ENCODE measurements at regions not wholly inside any gene's neighbourhood (a gene's known extent, or its start where the extent isn't known, plus 50 kb on each side); places are given as distances from the start of the nearest gene placed in this dataset.

DNA sequence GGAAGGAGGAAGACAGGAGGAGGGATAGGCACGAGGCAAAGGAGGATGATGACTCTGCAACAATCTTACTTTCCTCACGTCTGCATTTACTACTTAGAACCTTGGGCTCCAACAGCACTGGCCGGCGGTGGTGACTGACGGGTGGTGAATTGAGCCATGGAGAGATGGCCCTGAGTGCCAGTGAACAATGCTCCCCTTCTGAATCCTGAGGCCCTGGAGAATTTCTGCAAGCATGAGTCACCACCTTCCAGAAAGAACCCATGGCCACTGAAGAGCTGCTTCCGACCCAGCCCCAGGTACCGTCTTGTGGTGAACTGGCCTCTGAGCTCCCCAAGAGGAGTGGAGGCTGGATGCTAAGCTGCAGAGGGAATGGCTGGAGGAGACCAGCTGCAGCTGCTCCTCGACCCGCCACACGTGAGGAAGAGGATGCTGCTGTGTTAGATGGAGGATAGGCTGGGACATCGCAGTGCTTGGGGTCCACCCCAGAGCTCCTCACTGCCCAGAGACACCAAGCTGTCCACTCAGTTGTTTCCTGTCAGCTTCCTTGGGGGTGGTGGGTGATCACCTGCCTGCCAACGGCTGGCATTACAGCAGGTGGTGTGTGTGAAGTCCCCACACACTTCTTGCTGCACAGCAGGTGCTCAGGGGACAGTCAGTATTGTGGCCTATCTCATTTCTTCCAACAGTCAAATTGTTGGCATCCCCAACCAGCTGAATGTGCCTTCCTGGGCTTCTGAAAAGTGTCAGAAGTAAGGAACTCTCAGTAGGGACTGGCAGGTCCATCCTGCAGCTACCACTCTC is 186.5 kb upstream of the ID2 start:
- no peak overlapping the region for H3K9ac ChIP-seq (ENCODE audit: low read length)
- no peaks in the 10 kb centered on the region for H3K9me3 ChIP-seq (ENCODE audit: low read length)
- no peaks in the 10 kb centered on the region for H4K20me1 ChIP-seq (ENCODE audit: insufficient read depth, low read depth, low read length)
- no peaks in the 10 kb centered on the region for H3K9me2 ChIP-seq (replicated peaks; ENCODE audit: insufficient read depth, low read length)
- no peaks in the 10 kb centered on the region for H3K4me1 ChIP-seq (ENCODE audit: low read length)
- no peak overlapping the region for H2AFZ ChIP-seq (ENCODE audit: low read length)
- no peak for DNase-seq
- no peaks in the 10 kb centered on the region for H3K27me3 ChIP-seq (ENCODE audit: low read length)
- H3K4me3 ChIP-seq (ENCODE audit: low read length): no peak overlapping the region
- no peak overlapping the region for H3K4me2 ChIP-seq (ENCODE audit: low read depth, low read length, poor library complexity, severe bottlenecking)
- no peaks in the 10 kb centered on the region for H3K36me3 ChIP-seq (ENCODE audit: insufficient read depth, low read length)
- no peak overlapping the region for H3K27ac ChIP-seq (ENCODE audit: low read length)
- H3K79me2 ChIP-seq (ENCODE audit: low read length): no peaks in the 10 kb centered on the region

DNA sequence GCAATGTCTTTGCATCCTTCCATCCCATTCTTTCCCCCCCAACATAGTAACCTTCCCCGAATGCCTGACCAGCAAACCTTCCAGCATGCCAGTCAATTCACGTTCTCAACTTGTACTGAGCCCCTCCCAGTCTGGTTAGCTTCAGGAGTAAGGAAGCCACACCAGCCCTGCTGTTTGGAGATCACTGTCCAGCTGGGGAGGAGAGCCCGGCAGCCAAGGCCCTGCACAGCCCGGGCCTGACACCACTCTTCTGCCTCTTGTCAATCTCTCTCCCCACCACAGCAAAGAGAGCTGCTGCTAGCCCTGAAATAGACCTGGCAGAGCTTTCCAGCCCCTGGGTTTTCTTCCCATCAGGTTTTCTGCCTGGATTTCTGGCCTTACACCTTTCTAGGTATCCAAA is 185.8 kb upstream of the ID2 start:
- no peaks in the 10 kb centered on the region for H3K79me2 ChIP-seq (ENCODE audit: low read length)
- no peak overlapping the region for H3K4me3 ChIP-seq (ENCODE audit: low read length)
- no peaks in the 10 kb centered on the region for H3K4me1 ChIP-seq (ENCODE audit: low read length)
- H3K4me2 ChIP-seq (ENCODE audit: low read depth, low read length, poor library complexity, severe bottlenecking): no peak overlapping the region
- DNase-seq: no peak
- no peak overlapping the region for H3K9ac ChIP-seq (ENCODE audit: low read length)
- no peak overlapping the region for H3K27ac ChIP-seq (ENCODE audit: low read length)
- no peaks in the 10 kb centered on the region for H4K20me1 ChIP-seq (ENCODE audit: insufficient read depth, low read depth, low read length)
- no peak overlapping the region for H2AFZ ChIP-seq (ENCODE audit: low read length)
- H3K9me2 ChIP-seq (replicated peaks; ENCODE audit: insufficient read depth, low read length): no peaks in the 10 kb centered on the region
- no peaks in the 10 kb centered on the region for H3K36me3 ChIP-seq (ENCODE audit: insufficient read depth, low read length)
- H3K27me3 ChIP-seq (ENCODE audit: low read length): no peaks in the 10 kb centered on the region
- H3K9me3 ChIP-seq (ENCODE audit: low read length): no peaks in the 10 kb centered on the region

DNA sequence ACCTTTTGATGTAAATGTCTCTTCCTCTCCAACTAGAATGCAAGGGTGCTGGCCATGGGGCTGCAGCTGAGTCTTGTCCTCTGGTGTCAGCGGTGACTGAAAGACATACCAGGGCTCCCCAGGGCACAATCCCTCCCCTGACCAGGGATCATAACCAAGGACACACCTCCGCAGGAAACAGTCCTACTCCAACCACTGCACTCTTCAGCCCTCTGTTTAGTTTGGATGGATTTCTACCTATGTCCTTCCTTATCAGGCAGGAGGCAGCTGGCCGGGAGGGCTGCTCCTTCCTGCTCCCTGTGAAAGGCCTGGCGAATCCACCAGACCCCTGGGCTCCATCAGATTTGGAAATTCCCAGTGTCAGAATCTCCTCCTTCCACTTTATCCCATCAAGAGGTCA is 185.2 kb upstream of the ID2 start:
- no peak overlapping the region for H2AFZ ChIP-seq (ENCODE audit: low read length)
- no peaks in the 10 kb centered on the region for H3K27me3 ChIP-seq (ENCODE audit: low read length)
- H3K9me2 ChIP-seq (replicated peaks; ENCODE audit: insufficient read depth, low read length): no peaks in the 10 kb centered on the region
- no peaks in the 10 kb centered on the region for H4K20me1 ChIP-seq (ENCODE audit: insufficient read depth, low read depth, low read length)
- H3K4me3 ChIP-seq (ENCODE audit: low read length): no peak overlapping the region
- H3K79me2 ChIP-seq (ENCODE audit: low read length): no peaks in the 10 kb centered on the region
- H3K36me3 ChIP-seq (ENCODE audit: insufficient read depth, low read length): no peaks in the 10 kb centered on the region
- H3K9ac ChIP-seq (ENCODE audit: low read length): no peak overlapping the region
- DNase-seq: no peak
- no peaks in the 10 kb centered on the region for H3K4me1 ChIP-seq (ENCODE audit: low read length)
- no peak overlapping the region for H3K4me2 ChIP-seq (ENCODE audit: low read depth, low read length, poor library complexity, severe bottlenecking)
- no peaks in the 10 kb centered on the region for H3K9me3 ChIP-seq (ENCODE audit: low read length)
- no peak overlapping the region for H3K27ac ChIP-seq (ENCODE audit: low read length)

DNA sequence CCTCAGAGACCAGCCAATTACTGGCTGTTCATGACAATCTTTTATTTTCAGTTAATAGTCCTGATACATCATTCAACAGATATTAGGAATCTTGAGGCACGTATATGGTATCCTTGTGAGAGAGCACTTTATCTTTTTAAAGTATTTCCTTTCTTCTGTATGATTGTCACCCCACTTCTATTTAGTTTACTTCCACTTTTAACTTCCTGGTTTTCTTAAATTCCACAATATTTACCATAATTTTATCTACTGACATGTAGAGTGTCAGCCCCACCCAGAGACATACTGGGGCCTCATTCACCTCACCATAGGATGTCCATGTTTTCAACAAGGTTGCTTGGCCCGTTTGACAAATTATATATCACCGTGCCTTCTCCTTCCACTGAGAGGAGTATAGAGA is 182.9 kb upstream of the ID2 start:
- Histone ChIP-seq H3K79me2 (ENCODE audit: low read length) (no peaks in the 10 kb centered on the region), H2AFZ (ENCODE audit: low read length) (no peak overlapping the region), H3K9ac (ENCODE audit: low read length) (no peak overlapping the region), H3K9me3 (ENCODE audit: low read length) (no peaks in the 10 kb centered on the region), H3K4me2 (ENCODE audit: low read depth, low read length, poor library complexity, severe bottlenecking) (no peak overlapping the region), H4K20me1 (ENCODE audit: insufficient read depth, low read depth, low read length) (no peaks in the 10 kb centered on the region), H3K4me1 (ENCODE audit: low read length) (no peaks in the 10 kb centered on the region), H3K27ac (ENCODE audit: low read length) (no peak overlapping the region), H3K9me2 (replicated peaks; ENCODE audit: insufficient read depth, low read length) (no peaks in the 10 kb centered on the region), H3K36me3 (ENCODE audit: insufficient read depth, low read length) (no peaks in the 10 kb centered on the region), H3K4me3 (ENCODE audit: low read length) (no peak overlapping the region), H3K27me3 (ENCODE audit: low read length) (no peaks in the 10 kb centered on the region)
- DNase-seq: no peak

DNA sequence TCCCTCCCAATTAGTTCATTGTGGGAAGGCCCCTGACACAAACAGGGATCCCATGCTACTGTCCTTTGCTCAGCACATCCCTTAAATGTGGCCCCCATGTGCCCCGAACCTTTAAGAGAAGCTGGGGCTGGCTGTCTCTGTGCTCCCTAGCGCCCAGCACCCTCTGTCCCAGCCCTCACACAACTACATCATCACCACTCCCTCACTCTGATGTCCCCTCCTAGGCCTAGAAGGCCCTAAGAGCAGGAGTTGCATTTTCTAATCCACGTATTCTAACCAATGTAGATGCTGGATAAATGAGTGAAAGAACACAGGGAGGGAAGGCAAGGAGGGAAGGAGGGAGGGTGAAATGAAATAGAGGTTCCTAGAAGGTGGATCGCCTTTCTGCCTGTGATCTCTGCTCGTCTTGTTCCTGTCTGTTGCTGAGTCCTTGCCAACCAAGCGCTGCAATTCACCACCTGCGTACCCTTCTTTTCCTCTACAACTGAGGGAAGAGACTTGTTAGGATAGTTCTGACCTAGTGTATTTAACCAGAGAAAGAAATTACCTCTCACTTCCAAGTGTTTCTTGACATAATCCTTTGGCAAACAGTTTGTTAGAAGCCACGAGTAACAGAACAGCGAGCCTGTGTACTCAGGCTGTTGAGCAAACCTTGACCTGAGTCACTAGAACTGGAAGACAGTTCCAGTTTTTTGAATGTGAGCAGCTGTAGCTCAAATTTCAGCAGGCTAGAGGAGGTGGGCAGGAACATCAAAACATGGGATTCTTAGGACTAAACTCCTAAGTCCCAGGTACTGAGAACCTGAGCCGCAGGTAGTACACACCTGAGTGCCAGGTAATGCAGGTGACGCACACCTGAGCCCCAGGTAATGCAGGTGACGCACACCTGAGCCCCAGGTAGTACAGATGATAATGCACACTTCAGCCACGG is 181.5 kb upstream of the ID2 start:
- no peaks in the 10 kb centered on the region for H3K79me2 ChIP-seq (ENCODE audit: low read length)
- H3K27me3 ChIP-seq (ENCODE audit: low read length): no peaks in the 10 kb centered on the region

DNA sequence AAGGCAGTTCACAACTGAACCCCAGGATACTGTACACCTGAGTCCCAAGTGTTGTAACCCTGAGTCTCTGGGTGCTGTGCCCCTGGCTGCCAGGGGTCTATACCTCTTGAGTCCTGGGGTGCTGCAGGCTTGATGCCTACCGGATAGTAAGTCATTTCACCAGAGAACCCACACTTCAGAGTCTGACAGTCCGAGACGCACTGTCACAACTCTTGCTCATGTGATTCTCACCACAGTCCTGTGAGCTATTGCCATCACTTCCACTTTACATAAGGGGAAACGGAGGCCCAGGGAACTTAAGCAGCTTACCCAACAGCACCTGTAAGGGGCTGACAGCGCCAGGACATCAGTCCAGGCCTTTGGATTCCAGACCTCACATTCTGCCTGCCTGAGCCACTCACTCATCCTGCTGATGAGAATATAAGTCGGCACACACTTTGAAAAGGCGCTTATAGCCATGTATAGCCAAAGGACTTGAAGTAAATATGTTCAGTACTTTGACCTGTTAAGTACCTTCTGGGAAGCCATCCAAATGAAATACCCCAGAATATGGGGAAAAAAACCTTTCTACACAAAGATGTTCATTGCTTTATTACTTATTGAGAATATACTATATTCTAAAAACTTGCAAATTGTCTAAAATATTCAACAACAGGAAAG is 180.7 kb upstream of the ID2 start:
- H3K4me1 ChIP-seq (ENCODE audit: low read length): no peaks in the 10 kb centered on the region
- no peak overlapping the region for H3K4me2 ChIP-seq (ENCODE audit: low read depth, low read length, poor library complexity, severe bottlenecking)
- H4K20me1 ChIP-seq (ENCODE audit: insufficient read depth, low read depth, low read length): no peaks in the 10 kb centered on the region
- H3K9me2 ChIP-seq (replicated peaks; ENCODE audit: insufficient read depth, low read length): no peaks in the 10 kb centered on the region
- no peak overlapping the region for H3K27ac ChIP-seq (ENCODE audit: low read length)
- no peaks in the 10 kb centered on the region for H3K79me2 ChIP-seq (ENCODE audit: low read length)
- H3K9ac ChIP-seq (ENCODE audit: low read length): no peak overlapping the region
- H2AFZ ChIP-seq (ENCODE audit: low read length): no peak overlapping the region
- H3K27me3 ChIP-seq (ENCODE audit: low read length): no peaks in the 10 kb centered on the region
- H3K4me3 ChIP-seq (ENCODE audit: low read length): no peak overlapping the region
- no peak for DNase-seq
- no peaks in the 10 kb centered on the region for H3K9me3 ChIP-seq (ENCODE audit: low read length)
- no peaks in the 10 kb centered on the region for H3K36me3 ChIP-seq (ENCODE audit: insufficient read depth, low read length)

More for the DNA sequence above, 181.5 kb upstream of the ID2 start:
- Histone ChIP-seq H3K4me2 (ENCODE audit: low read depth, low read length, poor library complexity, severe bottlenecking) (no peak overlapping the region), H3K9me3 (ENCODE audit: low read length) (no peaks in the 10 kb centered on the region), H3K36me3 (ENCODE audit: insufficient read depth, low read length) (no peaks in the 10 kb centered on the region), H2AFZ (ENCODE audit: low read length) (no peak overlapping the region), H3K4me1 (ENCODE audit: low read length) (no peaks in the 10 kb centered on the region), H4K20me1 (ENCODE audit: insufficient read depth, low read depth, low read length) (no peaks in the 10 kb centered on the region), H3K4me3 (ENCODE audit: low read length) (no peak overlapping the region), H3K27ac (ENCODE audit: low read length) (no peak overlapping the region), H3K9ac (ENCODE audit: low read length) (no peak overlapping the region), H3K9me2 (replicated peaks; ENCODE audit: insufficient read depth, low read length) (no peaks in the 10 kb centered on the region)
- DNase-seq: no peak

DNA sequence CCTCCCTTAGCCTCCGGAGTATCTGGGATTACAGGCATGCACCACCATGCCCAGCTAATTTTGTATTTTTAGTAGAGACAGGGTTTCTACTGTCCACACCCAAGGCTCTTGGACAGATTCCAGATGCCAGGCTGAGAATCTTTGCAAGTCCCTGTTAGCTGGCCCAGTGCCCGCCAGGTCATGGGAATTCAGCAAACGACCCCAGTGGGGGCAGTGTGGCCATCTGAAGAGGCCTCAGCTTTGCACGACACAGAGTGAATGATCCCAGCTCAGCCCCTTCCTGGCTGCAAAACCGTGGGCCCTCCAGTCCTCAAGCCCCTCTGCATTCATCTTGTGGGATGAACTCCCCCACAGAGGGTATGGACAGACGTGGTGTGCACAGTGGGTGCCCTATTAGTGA is 179.5 kb upstream of the ID2 start:
- no peak overlapping the region for H3K9ac ChIP-seq (ENCODE audit: low read length)
- no peak overlapping the region for H3K27ac ChIP-seq (ENCODE audit: low read length)
- DNase-seq: no peak
- H3K79me2 ChIP-seq (ENCODE audit: low read length): no peaks in the 10 kb centered on the region
- no peaks in the 10 kb centered on the region for H4K20me1 ChIP-seq (ENCODE audit: insufficient read depth, low read depth, low read length)
- no peak overlapping the region for H3K4me3 ChIP-seq (ENCODE audit: low read length)
- H3K4me2 ChIP-seq (ENCODE audit: low read depth, low read length, poor library complexity, severe bottlenecking): no peak overlapping the region
- no peaks in the 10 kb centered on the region for H3K9me2 ChIP-seq (replicated peaks; ENCODE audit: insufficient read depth, low read length)
- H3K4me1 ChIP-seq (ENCODE audit: low read length): peaks cover 7% of the 10 kb centered on the region
- H3K36me3 ChIP-seq (ENCODE audit: insufficient read depth, low read length): no peaks in the 10 kb centered on the region
- H2AFZ ChIP-seq (ENCODE audit: low read length): no peak overlapping the region
- no peaks in the 10 kb centered on the region for H3K27me3 ChIP-seq (ENCODE audit: low read length)
- no peaks in the 10 kb centered on the region for H3K9me3 ChIP-seq (ENCODE audit: low read length)

DNA sequence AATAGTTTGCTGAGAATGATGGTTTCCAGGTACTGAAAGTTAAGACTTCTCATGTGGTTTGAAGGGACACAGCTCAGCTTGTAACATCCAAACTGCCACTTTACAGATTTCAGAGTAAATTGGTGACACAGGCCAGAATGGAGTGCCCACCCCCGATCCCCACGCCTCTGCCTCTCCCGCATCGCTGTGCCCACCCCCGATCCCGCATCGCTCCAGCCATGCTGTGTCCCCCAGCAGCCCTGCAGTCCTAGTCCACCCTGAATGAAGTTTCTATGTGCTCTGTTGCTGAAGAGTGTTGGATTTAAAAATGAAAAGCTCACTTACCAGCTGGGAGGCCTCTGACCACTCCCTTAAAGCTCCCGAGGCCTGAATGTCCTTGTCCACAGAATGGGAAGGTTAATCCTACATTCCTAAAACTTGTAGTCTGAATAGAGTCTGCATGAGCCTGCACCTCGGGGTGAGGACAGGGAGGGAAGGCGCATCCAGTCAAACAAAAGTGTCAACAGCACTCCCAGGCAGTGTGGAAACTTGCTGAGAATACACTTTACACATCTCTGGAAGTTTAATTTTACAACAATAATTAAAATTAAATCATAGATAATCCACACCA is 176.4 kb upstream of the ID2 start:
- Histone ChIP-seq H3K9ac (ENCODE audit: low read length) (no peak overlapping the region), H2AFZ (ENCODE audit: low read length) (no peak overlapping the region), H3K9me3 (ENCODE audit: low read length) (no peaks in the 10 kb centered on the region; the same call in 1 of the 2 replicates), H3K36me3 (ENCODE audit: insufficient read depth, low read length) (no peaks in the 10 kb centered on the region), H3K27me3 (ENCODE audit: low read length) (no peaks in the 10 kb centered on the region), H3K4me3 (ENCODE audit: low read length) (no peak overlapping the region), H3K4me2 (ENCODE audit: low read depth, low read length, poor library complexity, severe bottlenecking) (no peak overlapping the region), H3K4me1 (ENCODE audit: low read length) (peaks cover 7% of the 10 kb centered on the region), H3K27ac (ENCODE audit: low read length) (no peak overlapping the region), H3K79me2 (ENCODE audit: low read length) (no peaks in the 10 kb centered on the region), H3K9me2 (replicated peaks; ENCODE audit: insufficient read depth, low read length) (no peaks in the 10 kb centered on the region), H4K20me1 (ENCODE audit: insufficient read depth, low read depth, low read length) (no peaks in the 10 kb centered on the region)
- no peak for DNase-seq

Measured in Karpas-422 (cell line).